C4-2B (cell line): ENCODE measurements at regions not wholly inside any gene's neighbourhood (a gene's known extent, or its start where the extent isn't known, plus 50 kb on each side); places are given as distances from the start of the nearest gene placed in this dataset.

Experiments
- H3K27ac ChIP-seq: fragments of 450-650 bp; 2 replicates; pipeline ENCODE4 v1.5.1; 2017
- CTCF ChIP-seq: fragments of 450-650 bp; conservative IDR thresholded peaks from 2 replicates; pipeline ENCODE4 v1.5.1; 2017; ENCODE audit warnings: mild to moderate bottlenecking
- ZFX ChIP-seq: fragments of 450-650 bp; IDR thresholded peaks from 2 replicates; pipeline ENCODE4 v1.6.1; 2017

DNA sequence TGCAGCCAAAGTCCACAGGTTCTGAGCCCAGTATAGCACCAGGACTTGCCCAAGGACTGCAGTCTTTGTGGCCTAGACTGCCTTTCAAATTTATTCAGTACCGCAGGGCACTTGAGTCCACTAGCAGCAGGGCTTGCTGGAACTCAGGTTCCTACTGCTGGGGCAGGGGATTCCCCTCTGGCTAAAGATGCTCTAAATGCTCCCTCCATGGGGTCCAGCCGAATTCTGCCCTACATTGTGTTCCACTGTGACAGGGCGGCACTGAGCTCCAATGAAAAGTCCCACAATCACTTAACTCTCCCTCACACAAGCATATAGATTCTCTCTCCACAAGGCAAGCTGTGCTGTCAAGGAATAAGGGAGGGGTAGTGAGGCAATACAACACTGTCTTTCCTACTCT is 518.1 kb upstream of the VRK2 start:
- H3K27ac ChIP-seq: no peak overlapping the region
- TF ChIP-seq ZFX (no peak), CTCF (no peak)

GRCh38 chr2:57534358-57534757 is 512.2 kb upstream of the VRK2 start:
- TF ChIP-seq CTCF (no peak), ZFX (no peak)
- no peak overlapping the region for H3K27ac ChIP-seq

- TF ChIP-seq ZFX: no peak
- TF ChIP-seq CTCF: no peak
- H3K27ac ChIP-seq: no peak overlapping the region
Measured at GRCh38 chr2:57536535-57537231, 509.9 kb upstream of the VRK2 start.

DNA sequence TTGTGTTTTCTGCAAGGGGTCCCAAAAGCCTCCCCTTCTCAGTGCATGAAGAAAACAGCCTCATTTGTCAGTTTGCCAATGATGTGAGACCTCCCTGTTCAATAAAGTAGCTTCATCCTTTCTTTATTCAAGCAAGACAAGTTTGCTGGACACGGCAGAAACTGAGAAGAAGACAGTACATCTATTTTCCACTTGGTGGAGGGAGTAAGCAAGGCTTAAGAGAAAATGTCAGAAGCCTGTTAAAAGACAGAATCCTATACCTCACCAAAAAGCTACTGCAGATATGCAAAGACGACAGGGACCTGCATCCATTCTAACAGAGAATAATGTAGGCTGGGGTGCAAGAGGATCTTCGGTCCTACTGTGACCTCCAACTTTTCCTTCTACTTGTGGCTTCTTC is 506.8 kb upstream of the VRK2 start:
- no peak overlapping the region for H3K27ac ChIP-seq
- TF ChIP-seq CTCF (no peak), ZFX (no peak)

- no peak overlapping the region for H3K27ac ChIP-seq
- TF ChIP-seq CTCF: no peak
- TF ChIP-seq ZFX: no peak
Measured at GRCh38 chr2:57542081-57542480, 504.5 kb upstream of the VRK2 start.

DNA sequence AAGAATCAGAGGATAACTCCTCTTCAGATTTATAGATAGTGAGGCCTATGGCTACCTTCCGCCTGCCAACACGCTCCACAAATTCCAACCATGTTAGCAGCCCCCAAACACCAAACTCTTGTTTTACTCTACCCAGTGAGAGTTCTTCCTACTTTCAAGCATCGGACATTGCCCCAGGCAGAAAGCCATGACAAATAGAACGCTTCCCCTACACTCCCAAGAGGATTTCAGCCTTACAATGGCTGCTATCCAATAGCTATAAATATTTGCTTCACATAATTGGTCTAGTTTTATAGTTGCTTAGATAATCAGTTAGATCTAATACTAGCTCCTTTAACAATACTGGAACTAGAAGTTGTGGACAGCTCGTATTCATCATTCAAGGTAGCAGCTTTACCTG is 503.4 kb upstream of the VRK2 start:
- TF ChIP-seq ZFX: no peak
- no peak for TF ChIP-seq CTCF
- H3K27ac ChIP-seq: no peak overlapping the region

- TF ChIP-seq CTCF: no peak
- TF ChIP-seq ZFX: no peak
- no peak overlapping the region for H3K27ac ChIP-seq
Measured at GRCh38 chr2:57544624-57545023, 502.0 kb upstream of the VRK2 start.
